Right lobe of liver (tissue), 6 donors: ENCODE measurements at regions not wholly inside any gene's neighbourhood (a gene's known extent, or its start where the extent isn't known, plus 50 kb on each side); places are given as distances from the start of the nearest gene placed in this dataset.
A peak's percentile ranks its signal among the peaks of the same experiment; 100 is the strongest.

Experiments used
- ATAC-seq, 4 donors: fragments of 200-7000 bp; cut with Tn5 transposase; one replicate each; pipeline ENCODE4 v1.9.1; 2020; ENCODE audit warnings: mild to moderate bottlenecking in 4 of 4, moderate library complexity in 4 of 4
- DNase-seq, 3 donors: peaks; one replicate each; pipeline ENCODE4 v3.0.0-alpha.2; 2020
- H3K27ac ChIP-seq, 3 donors: fragments of 200-600 bp; one replicate each; pipeline ENCODE4 v1.8.0; 2022
- H3K27me3 ChIP-seq, 2 donors: fragments of 200-600 bp; one replicate each; pipeline ENCODE4 v1.8.0; 2022
- H3K36me3 ChIP-seq, 4 donors: fragments of 200-600 bp; sonication (generic) in 1 of 4; one replicate each; pipeline versions ENCODE4 v1.5.1 to v1.8.0; 2017 to 2022; ENCODE audit warnings: control low read depth in 1 of 4
- H3K4me1 ChIP-seq, 4 donors: fragments of 200-600 bp; sonication (generic) in 1 of 4; one replicate each; pipeline versions ENCODE4 v1.5.1 to v1.8.0; 2017 to 2022; ENCODE audit warnings: control low read depth in 1 of 4
- H3K4me3 ChIP-seq, 3 donors: fragments of 200-600 bp; one replicate each; pipeline ENCODE4 v1.8.0; 2022
- H3K9me3 ChIP-seq, 4 donors: fragments of 200-600 bp; sonication (generic) in 1 of 4; one replicate each; pipeline versions ENCODE4 v1.5.1 to v1.8.0; 2017 to 2022; ENCODE audit warnings: control low read depth in 1 of 4
- POLR2A ChIP-seq: fragments of 450-650 bp; IDR thresholded peaks from one replicate; pipeline ENCODE4 v1.6.1; 2017; ENCODE audit warnings: antibody characterized with exemption, mild to moderate bottlenecking
- WGBS: methylation state at CpG from one replicate; pipeline ENCODE4 v1.1.6; 2018; ENCODE audit warnings: low coverage, low lambda C conversion rate; ENCODE audit not compliant: insufficient coverage; ENCODE audit errors: missing lambda C conversion rate; 5-methylcytosine and 5-hydroxymethylcytosine counted together
- intact Hi-C, 2 donors: fragments of 100-400 bp; cut with DNase I; formaldehyde crosslinking; loops; one replicate each; pipeline versions ENCODE4 v1.11.2 to v1.14.1; 2022
- TF ChIP-seq, protein P1 (sequence below), 4 donors: fragments of 200-600 bp in 3 of 4; fragments of 450-650 bp in 1 of 4; IDR thresholded peaks; one replicate each; pipeline versions ENCODE4 v1.5.1 to v1.8.0; 2016 to 2022; ENCODE audit warnings: antibody characterized with exemption in 4 of 4, mild to moderate bottlenecking in 2 of 4
- donor health status: DM: no; HTN: yes; CAD: no.
- donor health status: DM: no; HTN: no; CAD: no.
- donor health status: DM: no; HTN: no; CAD: no.
- donor health status: DM: no; HTN: yes; CAD: no.
- donor health status: DM: no; HTN: yes; CAD: no.

DNA sequence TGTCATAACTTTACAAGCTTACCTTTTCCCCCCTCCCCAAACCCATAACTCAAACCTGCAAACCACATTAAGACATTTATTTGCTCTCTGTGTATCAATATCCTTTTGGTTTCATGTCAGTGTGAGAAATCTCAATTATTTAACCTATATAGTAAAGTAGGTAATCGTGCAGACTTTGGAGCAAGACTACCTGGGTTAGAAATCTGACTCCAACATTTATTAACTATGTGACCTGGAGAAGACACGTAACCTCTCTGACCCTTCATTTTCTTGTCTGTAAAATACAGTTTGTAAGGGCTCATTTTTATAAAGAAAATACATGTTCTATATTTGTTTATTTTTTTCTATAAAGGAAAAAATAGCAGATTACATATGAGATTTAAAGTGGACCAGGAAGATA, 448.9 kb upstream of the MANEA start:
- TF ChIP-seq POLR2A = no peak
- TF ChIP-seq, protein P1, sequence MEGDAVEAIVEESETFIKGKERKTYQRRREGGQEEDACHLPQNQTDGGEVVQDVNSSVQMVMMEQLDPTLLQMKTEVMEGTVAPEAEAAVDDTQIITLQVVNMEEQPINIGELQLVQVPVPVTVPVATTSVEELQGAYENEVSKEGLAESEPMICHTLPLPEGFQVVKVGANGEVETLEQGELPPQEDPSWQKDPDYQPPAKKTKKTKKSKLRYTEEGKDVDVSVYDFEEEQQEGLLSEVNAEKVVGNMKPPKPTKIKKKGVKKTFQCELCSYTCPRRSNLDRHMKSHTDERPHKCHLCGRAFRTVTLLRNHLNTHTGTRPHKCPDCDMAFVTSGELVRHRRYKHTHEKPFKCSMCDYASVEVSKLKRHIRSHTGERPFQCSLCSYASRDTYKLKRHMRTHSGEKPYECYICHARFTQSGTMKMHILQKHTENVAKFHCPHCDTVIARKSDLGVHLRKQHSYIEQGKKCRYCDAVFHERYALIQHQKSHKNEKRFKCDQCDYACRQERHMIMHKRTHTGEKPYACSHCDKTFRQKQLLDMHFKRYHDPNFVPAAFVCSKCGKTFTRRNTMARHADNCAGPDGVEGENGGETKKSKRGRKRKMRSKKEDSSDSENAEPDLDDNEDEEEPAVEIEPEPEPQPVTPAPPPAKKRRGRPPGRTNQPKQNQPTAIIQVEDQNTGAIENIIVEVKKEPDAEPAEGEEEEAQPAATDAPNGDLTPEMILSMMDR (IDR thresholded peaks at IDR 0.05) = no peak
- intact Hi-C loops = no loop called here
- no peaks in the 10 kb centered on the region for H3K36me3 ChIP-seq
- H3K4me3 ChIP-seq = no peak overlapping the region
- DNase-seq (no peak), ATAC-seq (peak; percentile 54 to 76 (median 68))
- no peak overlapping the region for H3K27ac ChIP-seq
- peaks cover 0 to 11% (median 2%) of the 10 kb centered on the region in 4 donors for H3K4me1 ChIP-seq
- H3K9me3 ChIP-seq = no peaks in the 10 kb centered on the region
- 33% methylated on average over 2 of the region's 2 CpGs for WGBS
- H3K27me3 ChIP-seq = no peaks in the 10 kb centered on the region

- ATAC-seq (peak in 1 of 4 donors; percentile 27), DNase-seq (no peak)
- no peak overlapping the region for H3K4me3 ChIP-seq
- H3K27me3 ChIP-seq = no peaks in the 10 kb centered on the region
- 43% methylated on average over 2 of the region's 2 CpGs for WGBS
- H3K36me3 ChIP-seq = no peaks in the 10 kb centered on the region
- H3K4me1 ChIP-seq = peaks cover 0 to 11% (median 2%) of the 10 kb centered on the region in 4 donors
- H3K27ac ChIP-seq = no peak overlapping the region
- no peaks in the 10 kb centered on the region for H3K9me3 ChIP-seq
- TF ChIP-seq, protein P1 (IDR thresholded peaks at IDR 0.05) = no peak
- TF ChIP-seq POLR2A = no peak
- intact Hi-C loops = no loop called here
These were observed 448.4 kb upstream of the MANEA start for GRCh38 chr6:95128947-95129346.

- Histone ChIP-seq H3K27me3 (no peaks in the 10 kb centered on the region), H3K9me3 (no peaks in the 10 kb centered on the region), H3K4me1 (peaks cover 0 to 3% (median 0%) of the 10 kb centered on the region in 4 donors), H3K4me3 (no peak overlapping the region), H3K27ac (no peak overlapping the region), H3K36me3 (no peaks in the 10 kb centered on the region)
- intact Hi-C loops = no loop called here
- WGBS = 9% methylated on average over 5 of the region's 5 CpGs
- DNase-seq (no peak), ATAC-seq (peak; percentile 90 to 94 (median 91))
- TF ChIP-seq, protein P1 (IDR thresholded peaks at IDR 0.05) = peak; percentile 30 to 73 (median 50)
- TF ChIP-seq POLR2A = no peak
These were observed 443.8 kb upstream of the MANEA start for GRCh38 chr6:95133578-95133977.

- 29% methylated on average over 1 of the region's 1 CpG for WGBS
- DNase-seq = no peak
- no peak overlapping the region for H3K27ac ChIP-seq
These were observed 442.2 kb upstream of the MANEA start for GRCh38 chr6:95135182-95135581.

More at GRCh38 chr6:95135182-95135581, 442.2 kb upstream of the MANEA start:
- H3K9me3 ChIP-seq = no peaks in the 10 kb centered on the region
- TF ChIP-seq POLR2A = no peak
- TF ChIP-seq, protein P1 (IDR thresholded peaks at IDR 0.05) = no peak
- H3K4me3 ChIP-seq = no peak overlapping the region
- H3K36me3 ChIP-seq = no peaks in the 10 kb centered on the region
- no peaks in the 10 kb centered on the region for H3K27me3 ChIP-seq
- ATAC-seq = no peak
- no peaks in the 10 kb centered on the region for H3K4me1 ChIP-seq
- intact Hi-C loops = no loop called here
